D341Med (cell line): ENCODE measurements at regions not wholly inside any gene's neighbourhood (a gene's known extent, or its start where the extent isn't known, plus 50 kb on each side); places are given as distances from the start of the nearest gene placed in this dataset.

ENCODE experiments used
- DNase-seq: peaks from one replicate; pipeline ENCODE4 v3.0.0; 2012; ENCODE audit warnings: low spot score

GRCh38 chr6:66814156-66814555, 1107.1 kb upstream of the EYS start:
- no peak for DNase-seq

- no peak for DNase-seq
Measured at GRCh38 chr6:66808771-66809170, 1101.7 kb upstream of the EYS start.

- no peak for DNase-seq
Measured at GRCh38 chr6:66796987-66797386, 1090.0 kb upstream of the EYS start.

- DNase-seq = no peak
Measured at GRCh38 chr6:66788579-66788978, 1081.6 kb upstream of the EYS start.

- no peak for DNase-seq
Measured at GRCh38 chr6:66772800-66773199, 1065.8 kb upstream of the EYS start.

- DNase-seq = no peak
Measured at GRCh38 chr6:66771626-66772025, 1064.6 kb upstream of the EYS start.

GRCh38 chr6:66751630-66752029, 1044.6 kb upstream of the EYS start:
- DNase-seq = no peak

GRCh38 chr6:66740346-66740745, 1033.3 kb upstream of the EYS start:
- no peak for DNase-seq

GRCh38 chr6:66735106-66735890, 1028.3 kb upstream of the EYS start:
- no peak for DNase-seq

GRCh38 chr6:66731310-66731709, 1024.3 kb upstream of the EYS start:
- no peak for DNase-seq

- DNase-seq = no peak
Measured at GRCh38 chr6:66725670-66726069, 1018.6 kb upstream of the EYS start.

- DNase-seq = no peak
Measured at GRCh38 chr6:66717801-66718200, 1010.8 kb upstream of the EYS start.

- DNase-seq = no peak
Measured at GRCh38 chr6:66699385-66699784, 992.4 kb upstream of the EYS start.

GRCh38 chr6:66689608-66690007, 982.6 kb upstream of the EYS start:
- no peak for DNase-seq

- no peak for DNase-seq
Measured at GRCh38 chr6:66687611-66688140, 980.6 kb upstream of the EYS start.

GRCh38 chr6:66675906-66676305, 968.9 kb upstream of the EYS start:
- no peak for DNase-seq

GRCh38 chr6:66664112-66664511, 957.1 kb upstream of the EYS start:
- no peak for DNase-seq

- no peak for DNase-seq
Measured at GRCh38 chr6:66662721-66663507, 955.9 kb upstream of the EYS start.

- DNase-seq = no peak
Measured at GRCh38 chr6:66662196-66662595, 955.2 kb upstream of the EYS start.

GRCh38 chr6:66655420-66655819, 948.4 kb upstream of the EYS start:
- no peak for DNase-seq

GRCh38 chr6:66638518-66638917, 931.5 kb upstream of the EYS start:
- no peak for DNase-seq

- DNase-seq = no peak
Measured at GRCh38 chr6:66638099-66638498, 931.1 kb upstream of the EYS start.

- DNase-seq = no peak
Measured at GRCh38 chr6:66628917-66629316, 921.9 kb upstream of the EYS start.
